Epithelial cell of esophagus (primary cell): ENCODE measurements at regions not wholly inside any gene's neighbourhood (a gene's known extent, or its start where the extent isn't known, plus 50 kb on each side); places are given as distances from the start of the nearest gene placed in this dataset.

Source experiments
- DNase-seq: peaks from one replicate; pipeline ENCODE4 v3.0.0; 2010; ENCODE audit warnings: low read depth
- H3K4me3 ChIP-seq: 2 replicates; pipeline ENCODE4 v1.5.1; 2011; ENCODE audit warnings: mild to moderate bottlenecking, low read length, control low read depth
- TF ChIP-seq, protein P1 (sequence below): IDR thresholded peaks from 2 replicates; pipeline ENCODE4 v1.5.1; 2011; ENCODE audit warnings: low read depth, mild to moderate bottlenecking, low read length, control low read depth, inconsistent platforms; ENCODE audit not compliant: insufficient read depth; ENCODE audit errors: missing control alignments

DNA sequence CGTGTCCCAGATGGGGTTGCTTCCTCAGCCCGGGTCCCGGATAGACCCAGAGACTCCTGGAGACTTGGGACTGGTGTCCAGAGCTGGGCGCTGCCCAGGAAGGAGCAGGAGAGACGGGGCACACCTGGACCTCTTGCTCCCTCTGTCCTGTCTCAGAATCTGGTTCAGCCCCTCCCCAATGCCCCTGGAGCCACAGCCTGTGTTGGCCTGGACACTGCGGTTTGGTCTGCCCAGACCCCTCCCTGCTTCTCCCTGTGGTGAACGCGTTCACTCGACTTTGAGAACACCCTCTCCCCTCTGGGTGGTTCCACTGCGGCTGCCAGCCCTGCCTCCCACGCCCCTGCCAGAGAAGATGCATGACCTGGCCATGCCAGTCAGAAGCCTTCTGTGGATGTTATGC lies 111.1 kb downstream of the HMX1 start:
- DNase-seq, result no peak
- no peak overlapping the region for H3K4me3 ChIP-seq
- TF ChIP-seq, protein P1, sequence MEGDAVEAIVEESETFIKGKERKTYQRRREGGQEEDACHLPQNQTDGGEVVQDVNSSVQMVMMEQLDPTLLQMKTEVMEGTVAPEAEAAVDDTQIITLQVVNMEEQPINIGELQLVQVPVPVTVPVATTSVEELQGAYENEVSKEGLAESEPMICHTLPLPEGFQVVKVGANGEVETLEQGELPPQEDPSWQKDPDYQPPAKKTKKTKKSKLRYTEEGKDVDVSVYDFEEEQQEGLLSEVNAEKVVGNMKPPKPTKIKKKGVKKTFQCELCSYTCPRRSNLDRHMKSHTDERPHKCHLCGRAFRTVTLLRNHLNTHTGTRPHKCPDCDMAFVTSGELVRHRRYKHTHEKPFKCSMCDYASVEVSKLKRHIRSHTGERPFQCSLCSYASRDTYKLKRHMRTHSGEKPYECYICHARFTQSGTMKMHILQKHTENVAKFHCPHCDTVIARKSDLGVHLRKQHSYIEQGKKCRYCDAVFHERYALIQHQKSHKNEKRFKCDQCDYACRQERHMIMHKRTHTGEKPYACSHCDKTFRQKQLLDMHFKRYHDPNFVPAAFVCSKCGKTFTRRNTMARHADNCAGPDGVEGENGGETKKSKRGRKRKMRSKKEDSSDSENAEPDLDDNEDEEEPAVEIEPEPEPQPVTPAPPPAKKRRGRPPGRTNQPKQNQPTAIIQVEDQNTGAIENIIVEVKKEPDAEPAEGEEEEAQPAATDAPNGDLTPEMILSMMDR, result no peak

DNA sequence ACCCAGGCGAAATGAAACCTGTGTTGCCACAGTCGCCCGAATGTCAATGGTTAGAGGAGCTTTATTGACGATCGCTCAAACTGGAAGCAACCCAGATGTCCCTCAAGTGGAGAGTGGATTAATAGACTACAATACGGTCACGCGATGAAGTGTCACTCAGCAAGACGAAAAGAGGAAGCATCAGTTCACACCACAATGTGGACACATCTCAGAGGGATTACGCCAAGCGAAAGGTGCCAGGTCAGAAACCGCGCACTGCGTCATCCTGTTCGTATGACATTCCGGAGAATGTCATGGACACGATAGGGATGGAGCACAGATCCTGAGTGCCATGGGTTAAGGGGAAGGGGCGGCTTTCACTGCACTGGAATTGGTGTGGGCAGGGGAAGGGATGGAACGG lies 111.7 kb downstream of the HMX1 start:
- TF ChIP-seq, protein P1, result no peak
- DNase-seq, result no peak
- H3K4me3 ChIP-seq, result no peak overlapping the region

DNA sequence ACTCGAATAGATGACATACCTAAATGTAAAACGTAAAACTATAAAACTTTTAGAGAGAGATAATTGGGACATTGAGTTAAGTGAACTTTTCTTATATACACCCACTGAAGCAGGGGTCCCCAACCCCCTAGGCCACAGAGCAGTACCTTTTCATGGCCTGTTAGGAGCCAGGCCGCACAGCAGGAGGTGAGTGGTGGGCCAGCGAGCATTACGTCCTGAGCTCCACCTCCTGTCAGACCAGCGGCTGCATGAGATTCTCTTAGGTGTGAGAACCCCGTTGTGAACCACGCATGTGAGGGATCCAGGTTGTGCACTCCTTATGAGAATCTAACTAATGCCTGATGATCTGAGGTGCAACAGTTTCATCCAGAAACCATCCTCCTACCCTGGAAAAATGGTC lies 114.8 kb downstream of the HMX1 start:
- H3K4me3 ChIP-seq, result no peak overlapping the region
- TF ChIP-seq, protein P1, result no peak
- no peak for DNase-seq

DNA sequence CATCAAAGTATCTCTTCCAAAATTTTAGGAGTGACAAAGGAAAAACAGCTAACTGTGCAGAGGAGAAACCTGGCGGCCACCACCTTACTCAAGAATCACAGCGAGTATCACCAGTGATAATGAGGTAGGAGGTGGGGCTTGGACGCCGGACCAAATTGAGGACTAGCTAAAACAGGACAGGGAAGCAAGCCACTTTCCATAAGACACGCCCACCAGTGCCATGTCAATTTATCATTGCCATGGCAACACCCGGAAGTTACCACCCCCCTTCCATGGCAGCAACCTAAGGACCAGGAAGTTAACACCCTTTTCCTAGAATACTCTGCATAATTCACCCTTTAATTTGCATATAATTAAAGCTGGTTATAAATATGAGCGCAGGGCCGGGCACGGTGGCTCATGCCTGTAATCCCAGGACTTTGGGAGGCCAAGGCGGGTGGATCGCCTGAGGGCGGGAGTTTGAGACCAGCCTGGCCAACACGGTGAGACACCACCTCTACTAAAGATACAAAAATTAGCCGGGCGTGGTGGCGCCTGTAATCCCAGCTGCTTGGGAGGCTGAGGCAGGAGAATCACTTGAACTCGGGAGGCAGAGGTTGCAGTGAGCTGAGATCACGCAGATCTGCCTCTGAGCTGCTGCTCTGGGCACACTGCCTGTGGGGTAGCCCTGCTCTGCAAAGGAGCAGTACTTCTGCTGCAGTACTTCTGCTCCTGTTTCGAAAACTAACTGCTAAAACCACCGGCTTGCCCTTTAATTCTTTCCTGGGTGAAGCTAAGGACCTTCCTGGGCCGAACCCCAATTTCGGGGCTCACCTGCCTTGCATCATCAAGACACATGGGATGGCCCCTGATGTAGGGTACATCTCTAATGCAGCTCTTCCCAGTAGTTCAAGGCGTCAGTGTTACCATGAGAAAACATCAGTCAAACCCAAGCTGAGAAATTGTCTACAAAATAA lies 116.7 kb downstream of the HMX1 start:
- TF ChIP-seq, protein P1, result no peak
- no peak for DNase-seq

DNA sequence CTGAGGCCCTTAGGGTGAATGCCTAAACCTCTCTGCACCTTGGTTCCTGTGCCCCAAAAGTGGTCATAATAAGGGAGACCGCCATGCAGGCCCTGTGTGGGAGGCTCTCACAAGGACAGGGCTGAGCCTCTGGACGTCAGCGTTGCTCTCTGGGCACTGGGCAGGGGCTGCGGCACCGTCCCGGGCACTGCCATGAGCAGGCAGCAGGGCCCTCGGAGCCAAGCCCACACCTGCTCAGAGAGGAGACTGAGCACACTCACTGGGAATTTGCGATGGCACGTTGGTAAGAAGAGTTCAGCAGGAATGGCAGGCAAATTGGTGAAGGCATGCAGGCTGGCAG lies 123.4 kb downstream of the HMX1 start:
- TF ChIP-seq, protein P1, result no peak
- H3K4me3 ChIP-seq, result no peak overlapping the region
- DNase-seq, result no peak

More for the DNA sequence above, 116.7 kb downstream of the HMX1 start:
- H3K4me3 ChIP-seq, result no peak overlapping the region

DNA sequence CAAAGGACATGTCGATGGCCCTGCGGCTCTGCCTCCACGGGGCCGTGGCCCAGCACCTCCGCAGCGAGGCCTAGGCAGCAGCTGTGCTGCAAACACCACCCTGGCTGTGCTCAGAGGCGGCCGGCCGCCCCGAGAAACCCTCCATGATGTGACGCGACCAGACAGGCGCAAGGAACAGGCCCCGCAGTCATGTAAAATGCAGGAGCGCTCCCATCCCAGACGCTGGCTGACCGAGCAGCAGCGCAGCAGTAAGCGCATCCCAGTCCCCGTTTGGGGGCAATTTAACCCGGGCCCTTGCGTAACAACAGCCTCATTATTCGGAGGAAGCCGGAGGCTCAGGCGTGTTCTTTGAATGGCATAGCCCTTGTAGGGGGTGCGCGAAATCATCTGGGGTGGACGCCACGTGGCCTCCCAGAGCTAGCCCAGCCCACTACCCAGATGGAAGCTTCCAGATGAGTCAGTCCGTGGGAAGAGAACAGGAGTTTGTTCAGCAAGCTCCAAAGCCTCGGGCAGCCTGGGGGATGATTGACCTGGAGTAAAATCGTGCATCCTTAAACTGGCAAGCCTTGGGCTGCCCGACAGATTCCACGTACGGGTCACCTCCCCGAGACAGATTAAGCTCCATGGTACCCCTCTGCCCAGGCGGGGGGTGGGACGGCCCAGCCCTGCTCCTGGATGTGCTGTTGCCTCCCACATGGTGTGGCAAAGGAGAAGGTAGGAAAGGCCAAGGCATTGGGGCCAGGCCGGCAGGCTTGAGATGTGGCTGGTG lies 124.0 kb downstream of the HMX1 start:
- no peak for DNase-seq
- TF ChIP-seq, protein P1, result no peak

More for the DNA sequence above, 124.0 kb downstream of the HMX1 start:
- H3K4me3 ChIP-seq, result no peak overlapping the region
